ENCODE measurements at regions not wholly inside any gene's neighbourhood (a gene's known extent, or its start where the extent isn't known, plus 50 kb on each side); places are given as distances from the start of the nearest gene placed in this dataset.

- Histone ChIP-seq H3K27ac (peak overlapping the region; percentile 73 to 80), H3K36me3 (no peaks in the 10 kb centered on the region), H3K4me1 (replicated peaks) (peaks cover 4% of the 10 kb centered on the region), H3K4me3 (no peak overlapping the region), H3K27me3 (replicated peaks; ENCODE audit: insufficient read depth) (no peaks in the 10 kb centered on the region), H3K9me3 (no peaks in the 10 kb centered on the region)
- no peak for DNase-seq (ENCODE audit: low spot score)
- intact Hi-C loops (cut with DNase I): loop anchor here (2.0 to 5.0 kb wide), 2 partner anchors 70 to 96 kb away; no protein-coding TSS in a partner anchor
- 72% methylated on average over 14 of the region's 14 CpGs for WGBS
- no peak for TF ChIP-seq POLR2AphosphoS5 (IDR thresholded peaks at IDR 0.05)
- no peak for TF ChIP-seq POLR2A (IDR thresholded peaks at IDR 0.05)
Measured at GRCh38 chr20:50378170-50379000, 131.8 kb upstream of the PTPN1 start.

GRCh38 chr20:50379049-50379990, 130.9 kb upstream of the PTPN1 start:
- no peaks in the 10 kb centered on the region for H3K36me3 ChIP-seq
- H3K27me3 ChIP-seq (replicated peaks; ENCODE audit: insufficient read depth): no peaks in the 10 kb centered on the region
- peak; percentile 76 for DNase-seq (ENCODE audit: low spot score)
- 37% methylated on average over 38 of the region's 38 CpGs for WGBS
- peak overlapping the region; percentile 73 to 80 for H3K27ac ChIP-seq
- peaks cover 8% of the 10 kb centered on the region for H3K4me1 ChIP-seq (replicated peaks)
- no peaks in the 10 kb centered on the region for H3K9me3 ChIP-seq
- intact Hi-C loops (cut with DNase I): loop anchor here (1.0 to 5.0 kb wide), 3 partner anchors 33 to 97 kb away; no protein-coding TSS in a partner anchor
- no peak overlapping the region for H3K4me3 ChIP-seq
- peak; percentile 72 for TF ChIP-seq POLR2AphosphoS5 (IDR thresholded peaks at IDR 0.05)
- TF ChIP-seq POLR2A (IDR thresholded peaks at IDR 0.05): no peak

GRCh38 chr20:50379991-50380696, 130.0 kb upstream of the PTPN1 start:
- intact Hi-C loops (cut with DNase I): loop anchor here (1.0 to 5.0 kb wide), 5 partner anchors 34 to 189 kb away; partner anchors contain the start of gene CEBPB
- no peak for DNase-seq (ENCODE audit: low spot score)
- H3K9me3 ChIP-seq: no peaks in the 10 kb centered on the region
- no peaks in the 10 kb centered on the region for H3K27me3 ChIP-seq (replicated peaks; ENCODE audit: insufficient read depth)
- H3K4me3 ChIP-seq: no peak overlapping the region
- H3K27ac ChIP-seq: peak overlapping the region; percentile 73 to 80
- TF ChIP-seq, protein P1, sequence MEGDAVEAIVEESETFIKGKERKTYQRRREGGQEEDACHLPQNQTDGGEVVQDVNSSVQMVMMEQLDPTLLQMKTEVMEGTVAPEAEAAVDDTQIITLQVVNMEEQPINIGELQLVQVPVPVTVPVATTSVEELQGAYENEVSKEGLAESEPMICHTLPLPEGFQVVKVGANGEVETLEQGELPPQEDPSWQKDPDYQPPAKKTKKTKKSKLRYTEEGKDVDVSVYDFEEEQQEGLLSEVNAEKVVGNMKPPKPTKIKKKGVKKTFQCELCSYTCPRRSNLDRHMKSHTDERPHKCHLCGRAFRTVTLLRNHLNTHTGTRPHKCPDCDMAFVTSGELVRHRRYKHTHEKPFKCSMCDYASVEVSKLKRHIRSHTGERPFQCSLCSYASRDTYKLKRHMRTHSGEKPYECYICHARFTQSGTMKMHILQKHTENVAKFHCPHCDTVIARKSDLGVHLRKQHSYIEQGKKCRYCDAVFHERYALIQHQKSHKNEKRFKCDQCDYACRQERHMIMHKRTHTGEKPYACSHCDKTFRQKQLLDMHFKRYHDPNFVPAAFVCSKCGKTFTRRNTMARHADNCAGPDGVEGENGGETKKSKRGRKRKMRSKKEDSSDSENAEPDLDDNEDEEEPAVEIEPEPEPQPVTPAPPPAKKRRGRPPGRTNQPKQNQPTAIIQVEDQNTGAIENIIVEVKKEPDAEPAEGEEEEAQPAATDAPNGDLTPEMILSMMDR (IDR thresholded peaks at IDR 0.05): no peak
- TF ChIP-seq POLR2AphosphoS5 (IDR thresholded peaks at IDR 0.05) (no peak), POLR2A (IDR thresholded peaks at IDR 0.05) (no peak)
- H3K36me3 ChIP-seq: no peaks in the 10 kb centered on the region
- H3K4me1 ChIP-seq (replicated peaks): peaks cover 8% of the 10 kb centered on the region
- 86% methylated on average over 16 of the region's 16 CpGs for WGBS

GRCh38 chr20:50380697-50381040, 129.5 kb upstream of the PTPN1 start:
- peak; percentile 44 for DNase-seq (ENCODE audit: low spot score)
- Histone ChIP-seq H3K4me3 (no peak overlapping the region), H3K27ac (peak overlapping the region; percentile 73 to 80), H3K9me3 (no peaks in the 10 kb centered on the region), H3K27me3 (replicated peaks; ENCODE audit: insufficient read depth) (no peaks in the 10 kb centered on the region), H3K4me1 (replicated peaks) (peaks cover 8% of the 10 kb centered on the region), H3K36me3 (no peaks in the 10 kb centered on the region)
- 21% methylated on average over 5 of the region's 5 CpGs for WGBS
- TF ChIP-seq, protein P1 (IDR thresholded peaks at IDR 0.05): peak; percentile 20 to 66 (median 44)
- TF ChIP-seq POLR2AphosphoS5 (IDR thresholded peaks at IDR 0.05): peak; percentile 47
- no peak for TF ChIP-seq POLR2A (IDR thresholded peaks at IDR 0.05)
- intact Hi-C loops (cut with DNase I): loop anchor here (2.0 to 5.0 kb wide), 2 partner anchors 82 to 190 kb away; partner anchors contain the start of gene CEBPB

DNA sequence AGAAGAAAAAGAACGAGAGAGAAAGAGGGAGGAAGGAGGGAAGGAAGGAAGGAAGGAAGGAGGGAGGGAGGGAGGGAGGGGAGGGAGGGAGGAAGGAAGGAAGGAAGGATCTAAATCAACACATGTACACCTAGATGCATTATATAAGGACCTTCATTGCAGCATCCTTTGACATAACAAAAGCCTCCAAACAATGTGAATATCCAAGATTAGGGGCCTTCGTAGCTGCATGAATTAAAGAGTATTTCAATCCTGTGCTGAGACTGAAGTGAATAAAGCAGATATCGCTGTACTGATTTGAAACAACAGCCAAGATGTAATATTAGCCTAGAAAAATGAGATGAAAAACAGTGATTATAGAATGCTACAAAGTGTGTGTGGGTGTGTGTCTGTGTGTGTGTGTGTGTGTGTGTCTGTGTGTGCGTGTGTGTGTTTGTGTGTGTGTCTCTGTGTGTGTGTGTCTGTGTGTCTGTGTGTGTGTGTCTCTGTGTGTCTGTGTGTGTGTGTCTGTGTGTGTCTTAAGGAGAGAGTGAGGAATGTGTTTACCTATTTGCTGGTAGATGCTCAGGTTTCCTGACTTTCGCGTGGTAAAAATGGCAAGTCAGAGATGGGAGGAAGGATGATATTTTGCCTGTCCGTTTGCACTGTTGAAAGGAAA, 129.0 kb upstream of the PTPN1 start:
- no peak overlapping the region for H3K4me3 ChIP-seq
- no peaks in the 10 kb centered on the region for H3K36me3 ChIP-seq
- no peak for DNase-seq (ENCODE audit: low spot score)
- H3K27ac ChIP-seq: peak overlapping the region; percentile 73 to 80
- no peaks in the 10 kb centered on the region for H3K27me3 ChIP-seq (replicated peaks; ENCODE audit: insufficient read depth)
- peaks cover 8% of the 10 kb centered on the region for H3K4me1 ChIP-seq (replicated peaks)
- 36% methylated on average over 7 of the region's 7 CpGs for WGBS
- no peak for TF ChIP-seq POLR2AphosphoS5 (IDR thresholded peaks at IDR 0.05)
- TF ChIP-seq, protein P1 (IDR thresholded peaks at IDR 0.05): no peak
- TF ChIP-seq POLR2A (IDR thresholded peaks at IDR 0.05): no peak
- intact Hi-C loops (cut with DNase I): loop anchor here (2.0 to 5.0 kb wide), 2 partner anchors 81 to 190 kb away; partner anchors contain the start of gene CEBPB
- no peaks in the 10 kb centered on the region for H3K9me3 ChIP-seq
